Smooth muscle cell (in vitro differentiated cells): ENCODE measurements at regions not wholly inside any gene's neighbourhood (a gene's known extent, or its start where the extent isn't known, plus 50 kb on each side); places are given as distances from the start of the nearest gene placed in this dataset.
"Not testable (repeated sequence)": the region's sequence is repeated elsewhere in the genome, so short reads cannot be mapped to it uniquely, and the experiment has no call there.

Experiments used
- DNase-seq: peaks from one replicate; lab custom pipeline; 2025; ENCODE audit not compliant: unreplicated experiment; lab: John Stamatoyannopoulos, UW
- H2AFZ ChIP-seq: fragments of 200-600 bp; sonication (generic); 2 replicates; pipeline ENCODE4 v1.6.0; 2016; ENCODE audit warnings: antibody characterized with exemption, low read depth, mild to moderate bottlenecking
- H3F3A ChIP-seq: fragments of 200-600 bp; sonication (generic); 2 replicates; pipeline ENCODE4 v1.6.0; 2017; ENCODE audit warnings: antibody characterized with exemption, low read depth
- H3K27ac ChIP-seq: fragments of 200-600 bp; sonication (generic); 2 replicates; pipeline ENCODE4 v1.5.1; 2016; ENCODE audit warnings: low read depth, mild to moderate bottlenecking
- H3K27me3 ChIP-seq: fragments of 200-600 bp; sonication (generic); 2 replicates; pipeline ENCODE4 v1.6.1; 2016; ENCODE audit warnings: low read depth, mild to moderate bottlenecking
- H3K36me3 ChIP-seq: fragments of 200-600 bp; sonication (generic); 2 replicates; pipeline ENCODE4 v1.5.1; 2016; ENCODE audit warnings: low read depth
- H3K4me1 ChIP-seq: fragments of 200-600 bp; sonication (generic); 2 replicates; pipeline ENCODE4 v1.5.1; 2016; ENCODE audit warnings: low read depth
- H3K4me2 ChIP-seq: fragments of 200-600 bp; sonication (generic); 2 replicates; pipeline ENCODE4 v1.6.0; 2016; ENCODE audit warnings: mild to moderate bottlenecking
- H3K4me3 ChIP-seq: fragments of 200-600 bp; sonication (generic); 2 replicates; pipeline ENCODE4 v1.5.1; 2016; ENCODE audit warnings: mild to moderate bottlenecking
- H3K79me2 ChIP-seq: fragments of 200-600 bp; sonication (generic); 2 replicates; pipeline ENCODE4 v1.6.0; 2016; ENCODE audit warnings: low read depth, mild to moderate bottlenecking
- H3K9ac ChIP-seq: fragments of 200-600 bp; sonication (generic); 2 replicates; pipeline ENCODE4 v1.6.0; 2016; ENCODE audit warnings: low read depth
- H3K9me3 ChIP-seq: fragments of 200-600 bp; sonication (generic); replicated peaks from 2 replicates; pipeline ENCODE4 v1.5.1; 2016; ENCODE audit warnings: low read depth
- H4K20me1 ChIP-seq: fragments of 200-600 bp; sonication (generic); 2 replicates; pipeline ENCODE4 v1.6.0; 2016; ENCODE audit warnings: low read depth
- WGBS: methylation state at CpG from one replicate; pipeline ENCODE4 v1.1.7; 2016; ENCODE audit warnings: low lambda C conversion rate; 5-methylcytosine and 5-hydroxymethylcytosine counted together
- TF ChIP-seq, protein P1 (sequence below): fragments of 200-600 bp; sonication (generic); IDR thresholded peaks from 2 replicates; pipeline ENCODE4 v1.5.1; 2017; ENCODE audit warnings: borderline replicate concordance, mild to moderate bottlenecking, antibody characterized with exemption; ENCODE audit not compliant: insufficient read depth, poor library complexity, severe bottlenecking

DNA sequence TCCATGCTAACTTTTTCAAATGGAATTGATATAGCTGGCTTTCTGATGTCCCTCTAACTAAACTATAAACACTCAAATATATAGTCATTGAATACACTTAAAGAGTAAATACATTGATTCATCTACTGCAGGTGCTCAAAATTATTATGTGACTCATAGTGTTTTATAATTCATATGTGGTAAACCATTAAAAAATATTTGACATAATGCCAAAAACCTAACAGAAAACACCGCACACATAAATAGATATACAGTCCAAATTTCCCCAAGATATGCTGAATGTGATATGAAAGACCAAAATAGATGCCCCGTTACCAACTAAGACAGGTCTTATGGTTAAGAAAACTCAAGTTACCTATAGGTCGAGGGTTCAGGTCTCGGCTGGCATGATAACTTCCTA, 171.7 kb upstream of the SEMA3E start:
- no peaks in the 10 kb centered on the region for H3K27me3 ChIP-seq
- 91% methylated on average over 4 of the region's 4 CpGs for WGBS
- no peak overlapping the region for H3K4me2 ChIP-seq
- DNase-seq: no peak
- TF ChIP-seq, protein P1, sequence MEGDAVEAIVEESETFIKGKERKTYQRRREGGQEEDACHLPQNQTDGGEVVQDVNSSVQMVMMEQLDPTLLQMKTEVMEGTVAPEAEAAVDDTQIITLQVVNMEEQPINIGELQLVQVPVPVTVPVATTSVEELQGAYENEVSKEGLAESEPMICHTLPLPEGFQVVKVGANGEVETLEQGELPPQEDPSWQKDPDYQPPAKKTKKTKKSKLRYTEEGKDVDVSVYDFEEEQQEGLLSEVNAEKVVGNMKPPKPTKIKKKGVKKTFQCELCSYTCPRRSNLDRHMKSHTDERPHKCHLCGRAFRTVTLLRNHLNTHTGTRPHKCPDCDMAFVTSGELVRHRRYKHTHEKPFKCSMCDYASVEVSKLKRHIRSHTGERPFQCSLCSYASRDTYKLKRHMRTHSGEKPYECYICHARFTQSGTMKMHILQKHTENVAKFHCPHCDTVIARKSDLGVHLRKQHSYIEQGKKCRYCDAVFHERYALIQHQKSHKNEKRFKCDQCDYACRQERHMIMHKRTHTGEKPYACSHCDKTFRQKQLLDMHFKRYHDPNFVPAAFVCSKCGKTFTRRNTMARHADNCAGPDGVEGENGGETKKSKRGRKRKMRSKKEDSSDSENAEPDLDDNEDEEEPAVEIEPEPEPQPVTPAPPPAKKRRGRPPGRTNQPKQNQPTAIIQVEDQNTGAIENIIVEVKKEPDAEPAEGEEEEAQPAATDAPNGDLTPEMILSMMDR: no peak
- no peaks in the 10 kb centered on the region for H3F3A ChIP-seq
- H3K27ac ChIP-seq: no peak overlapping the region
- H3K4me1 ChIP-seq: no peaks in the 10 kb centered on the region
- no peaks in the 10 kb centered on the region for H3K36me3 ChIP-seq
- H3K9ac ChIP-seq: no peak overlapping the region
- no peaks in the 10 kb centered on the region for H3K79me2 ChIP-seq
- H4K20me1 ChIP-seq: no peaks in the 10 kb centered on the region
- no peak overlapping the region for H3K4me3 ChIP-seq
- no peaks in the 10 kb centered on the region for H3K9me3 ChIP-seq
- no peak overlapping the region for H2AFZ ChIP-seq

DNA sequence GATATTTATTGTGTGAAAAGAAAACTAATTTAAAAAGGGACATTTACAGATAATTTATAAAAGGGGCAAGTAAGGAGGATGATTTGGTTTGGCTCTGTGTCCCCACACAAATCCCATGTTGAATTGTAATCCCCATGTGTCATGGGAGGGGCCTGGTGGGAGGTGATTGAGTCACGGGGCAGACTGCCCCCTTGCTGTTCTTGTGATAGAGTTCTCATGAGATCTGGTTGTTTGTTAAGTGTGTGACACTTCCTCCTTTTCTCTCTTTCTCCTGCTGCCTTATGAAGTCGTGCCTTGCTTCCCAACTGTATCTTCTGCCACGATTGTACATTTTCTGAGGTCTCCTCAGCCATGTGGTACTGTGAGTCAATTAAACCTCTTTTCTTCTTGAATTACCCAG, 171.0 kb upstream of the SEMA3E start:
- Histone ChIP-seq H3K4me1 (no peaks in the 10 kb centered on the region), H3K79me2 (no peaks in the 10 kb centered on the region), H4K20me1 (no peaks in the 10 kb centered on the region), H3K4me2 (no peak overlapping the region), H3K27me3 (no peaks in the 10 kb centered on the region), H3K36me3 (no peaks in the 10 kb centered on the region), H3K9ac (no peak overlapping the region), H2AFZ (no peak overlapping the region), H3K27ac (no peak overlapping the region), H3F3A (no peaks in the 10 kb centered on the region), H3K4me3 (no peak overlapping the region), H3K9me3 (no peaks in the 10 kb centered on the region)
- TF ChIP-seq, protein P1: no peak
- no peak for DNase-seq
- 88% methylated on average over 3 of the region's 3 CpGs for WGBS

DNA sequence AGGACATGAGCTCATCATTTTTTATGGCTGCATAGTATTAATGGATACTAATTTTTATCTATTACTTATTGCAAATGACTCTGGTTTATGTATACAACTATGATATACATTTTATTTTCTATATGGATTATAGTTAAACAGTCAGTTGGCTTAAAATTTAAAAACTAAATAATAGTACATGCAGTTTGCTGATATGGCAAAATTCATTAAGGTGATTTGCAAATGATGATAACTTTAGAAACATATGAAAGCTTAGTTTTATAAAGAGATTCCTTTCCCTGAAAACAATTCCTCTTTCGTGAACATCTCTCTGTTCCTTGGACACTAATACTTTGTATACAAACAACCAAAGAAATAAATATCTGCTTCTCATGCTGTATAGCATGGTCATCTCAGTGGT, 165.5 kb upstream of the SEMA3E start:
- no peak overlapping the region for H3K4me3 ChIP-seq
- no peaks in the 10 kb centered on the region for H3K4me1 ChIP-seq
- no peaks in the 10 kb centered on the region for H3K79me2 ChIP-seq
- DNase-seq: no peak
- H3K9ac ChIP-seq: no peak overlapping the region
- no peaks in the 10 kb centered on the region for H3K9me3 ChIP-seq
- no peak overlapping the region for H3K27ac ChIP-seq
- no peaks in the 10 kb centered on the region for H3K27me3 ChIP-seq
- H2AFZ ChIP-seq: no peak overlapping the region
- no peaks in the 10 kb centered on the region for H3K36me3 ChIP-seq
- TF ChIP-seq, protein P1: no peak
- no peaks in the 10 kb centered on the region for H4K20me1 ChIP-seq
- WGBS: 84% methylated on average over 1 of the region's 1 CpG
- no peaks in the 10 kb centered on the region for H3F3A ChIP-seq
- H3K4me2 ChIP-seq: no peak overlapping the region

DNA sequence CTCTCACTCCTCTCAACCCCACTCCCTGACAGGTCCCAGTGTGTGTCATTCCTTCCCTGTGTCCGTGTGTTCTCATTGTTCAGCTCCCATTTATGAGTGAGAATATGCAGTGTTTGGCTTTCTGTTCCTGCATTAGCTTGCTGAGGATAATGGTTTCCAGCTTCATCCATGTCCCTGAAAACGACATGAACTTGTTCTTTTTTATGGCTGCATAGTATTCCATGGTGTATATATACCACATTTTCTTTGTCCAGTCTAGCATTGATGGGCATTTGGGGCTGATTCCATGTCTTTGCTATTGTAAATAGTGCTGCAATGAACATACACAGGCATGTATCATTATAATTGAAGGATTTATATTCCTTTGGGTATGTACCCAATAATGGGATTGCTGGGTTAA, 163.6 kb upstream of the SEMA3E start:
- H3K27ac ChIP-seq, H4K20me1 ChIP-seq, H3K9me3 ChIP-seq, H3K4me3 ChIP-seq, H3K36me3 ChIP-seq, H3K4me2 ChIP-seq, DNase-seq, H3F3A ChIP-seq, H3K4me1 ChIP-seq, H3K79me2 ChIP-seq, H2AFZ ChIP-seq, H3K27me3 ChIP-seq, H3K9ac ChIP-seq: not testable (repeated sequence)
- 87% methylated on average over 2 of the region's 2 CpGs for WGBS
